OCI-LY1 (cell line): ENCODE measurements at regions not wholly inside any gene's neighbourhood (a gene's known extent, or its start where the extent isn't known, plus 50 kb on each side); places are given as distances from the start of the nearest gene placed in this dataset.

ENCODE experiments used
- H2AFZ ChIP-seq: fragments of 200-600 bp; sonication (generic), shearing (Covaris generic); 2 replicates; pipeline ENCODE4 v1.6.0; 2014; ENCODE audit warnings: antibody characterized with exemption, mild to moderate bottlenecking, low read length
- H3F3A ChIP-seq: fragments of 200-600 bp; sonication (generic), shearing (Covaris generic); 2 replicates; pipeline ENCODE4 v1.6.0; 2014; ENCODE audit warnings: mild to moderate bottlenecking, antibody characterized with exemption, low read length, moderate library complexity; ENCODE audit not compliant: insufficient read depth
- H3K27ac ChIP-seq: fragments of 200-600 bp; sonication (generic); 2 replicates; pipeline ENCODE4 v1.5.1; 2014; ENCODE audit warnings: low read length, mixed run types, mild to moderate bottlenecking, low read depth; ENCODE audit not compliant: poor library complexity, severe bottlenecking
- H3K27me3 ChIP-seq: fragments of 200-600 bp; sonication (generic); 2 replicates; pipeline ENCODE4 v1.6.0; 2014; ENCODE audit warnings: antibody characterized with exemption, mild to moderate bottlenecking, low read length, moderate library complexity; ENCODE audit not compliant: insufficient read depth
- H3K36me3 ChIP-seq: fragments of 200-600 bp; sonication (generic); 2 replicates; pipeline ENCODE4 v1.6.1; 2014; ENCODE audit warnings: mild to moderate bottlenecking, antibody characterized with exemption, low read length, moderate library complexity, mixed read lengths; ENCODE audit not compliant: insufficient read depth
- H3K4me1 ChIP-seq: fragments of 200-600 bp; sonication (generic); 2 replicates; pipeline ENCODE4 v1.5.1; 2014; ENCODE audit warnings: mild to moderate bottlenecking, low read length, moderate library complexity; ENCODE audit not compliant: insufficient read depth, severe bottlenecking
- H3K4me2 ChIP-seq: fragments of 200-600 bp; sonication (generic), shearing (Covaris generic); 2 replicates; pipeline ENCODE4 v1.6.1; 2014; ENCODE audit warnings: low read length
- H3K4me3 ChIP-seq: fragments of 200-600 bp; sonication (generic); 2 replicates; pipeline ENCODE4 v1.5.1; 2014; ENCODE audit warnings: low read length, low read depth, mild to moderate bottlenecking, mixed read lengths; ENCODE audit not compliant: poor library complexity, severe bottlenecking
- H3K79me2 ChIP-seq: fragments of 200-600 bp; shearing (Covaris generic); 2 replicates; pipeline ENCODE4 v1.6.1; 2016; ENCODE audit warnings: mixed run types, low read length, mixed read lengths; ENCODE audit not compliant: insufficient read depth
- H3K9ac ChIP-seq: fragments of 200-600 bp; sonication (generic), shearing (Covaris generic); 2 replicates; pipeline ENCODE4 v1.6.1; 2014; ENCODE audit warnings: mild to moderate bottlenecking, low read length, mixed read lengths
- H3K9me2 ChIP-seq: fragments of 200-600 bp; sonication (generic), shearing (Covaris generic); 2 replicates; pipeline ENCODE4 v1.6.1; 2014; ENCODE audit warnings: low read depth, mild to moderate bottlenecking, low read length, mixed read lengths
- H3K9me3 ChIP-seq: fragments of 200-600 bp; shearing (Covaris generic); 2 replicates; pipeline ENCODE4 v1.6.1; 2014; ENCODE audit warnings: low read length, mixed read lengths
- H4K20me1 ChIP-seq: fragments of 200-600 bp; sonication (generic), shearing (Covaris generic); 2 replicates; pipeline ENCODE4 v1.6.0; 2016; ENCODE audit warnings: mild to moderate bottlenecking, low read length; ENCODE audit not compliant: insufficient read depth
- CTCF ChIP-seq: fragments of 200-600 bp; sonication (generic), shearing (Covaris generic); IDR thresholded peaks from 2 replicates; pipeline ENCODE4 v1.5.1; 2017; ENCODE audit warnings: mild to moderate bottlenecking, antibody characterized with exemption, low read length, moderate library complexity, mixed read lengths
- EZH2 ChIP-seq: fragments of 200-600 bp; sonication (generic), shearing (Covaris generic); IDR thresholded peaks from 2 replicates; pipeline ENCODE4 v1.8.0; 2017; ENCODE audit warnings: borderline replicate concordance, mixed run types, mild to moderate bottlenecking, antibody characterized with exemption, low read length, moderate library complexity, mixed read lengths

DNA sequence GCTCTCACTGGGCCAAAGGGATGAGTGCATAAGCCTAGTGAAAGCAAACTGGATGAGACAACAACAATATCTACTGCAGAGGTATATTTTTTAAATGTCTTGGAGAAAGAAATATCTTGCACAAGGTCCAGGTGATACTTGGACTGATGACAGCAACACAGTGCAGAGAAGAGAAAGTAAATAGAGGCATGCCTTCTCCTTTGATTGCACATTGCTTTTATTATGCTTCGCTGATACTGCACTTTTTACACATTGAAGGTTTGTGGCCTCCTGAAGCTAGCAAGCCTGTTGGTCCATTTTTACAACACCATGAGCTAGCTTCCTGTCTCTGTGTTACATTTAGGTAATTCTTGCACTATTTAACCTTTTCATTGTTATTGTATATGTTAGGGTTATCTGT lies 189.0 kb upstream of the NDST3 start:
- Histone ChIP-seq H3K4me1 (no peaks in the 10 kb centered on the region), H2AFZ (no peak overlapping the region), H3K79me2 (no peaks in the 10 kb centered on the region), H3K9me3 (no peaks in the 10 kb centered on the region), H3K36me3 (no peaks in the 10 kb centered on the region), H3K27me3 (no peaks in the 10 kb centered on the region), H3K27ac (no peak overlapping the region), H3K9ac (no peak overlapping the region), H3F3A (no peaks in the 10 kb centered on the region), H3K4me3 (no peak overlapping the region), H3K9me2 (no peaks in the 10 kb centered on the region), H4K20me1 (no peaks in the 10 kb centered on the region), H3K4me2 (no peak overlapping the region)
- no peak for TF ChIP-seq CTCF
- no peak for TF ChIP-seq EZH2

- Histone ChIP-seq H4K20me1 (no peaks in the 10 kb centered on the region), H3K4me1 (no peaks in the 10 kb centered on the region), H3F3A (no peaks in the 10 kb centered on the region), H3K27me3 (no peaks in the 10 kb centered on the region), H3K27ac (no peak overlapping the region), H2AFZ (no peak overlapping the region), H3K9ac (no peak overlapping the region), H3K9me3 (no peaks in the 10 kb centered on the region), H3K4me3 (no peak overlapping the region), H3K36me3 (no peaks in the 10 kb centered on the region), H3K79me2 (no peaks in the 10 kb centered on the region), H3K9me2 (no peaks in the 10 kb centered on the region), H3K4me2 (no peak overlapping the region)
- TF ChIP-seq CTCF, result no peak
- TF ChIP-seq EZH2, result no peak
Measured at GRCh38 chr4:117847849-117848248, 186.4 kb upstream of the NDST3 start.

GRCh38 chr4:117868201-117868600 lies 166.1 kb upstream of the NDST3 start:
- no peak overlapping the region for H3K9ac ChIP-seq
- no peaks in the 10 kb centered on the region for H3F3A ChIP-seq
- H3K9me2 ChIP-seq, result no peaks in the 10 kb centered on the region
- H4K20me1 ChIP-seq, result no peaks in the 10 kb centered on the region
- H3K79me2 ChIP-seq, result no peaks in the 10 kb centered on the region
- H3K4me2 ChIP-seq, result no peak overlapping the region
- TF ChIP-seq EZH2 (no peak), CTCF (no peak)
- no peak overlapping the region for H3K4me3 ChIP-seq
- H3K36me3 ChIP-seq, result no peaks in the 10 kb centered on the region
- no peak overlapping the region for H3K27ac ChIP-seq
- no peaks in the 10 kb centered on the region for H3K4me1 ChIP-seq
- H3K27me3 ChIP-seq, result no peaks in the 10 kb centered on the region
- no peak overlapping the region for H2AFZ ChIP-seq
- H3K9me3 ChIP-seq, result no peaks in the 10 kb centered on the region
